ELR (cell line): ENCODE measurements at regions not wholly inside any gene's neighbourhood (a gene's known extent, or its start where the extent isn't known, plus 50 kb on each side); places are given as distances from the start of the nearest gene placed in this dataset.

Experiments
- DNase-seq: peaks from one replicate; pipeline ENCODE4 v3.0.0-alpha.2; 2015; ENCODE audit warnings: low read depth

GRCh38 chr12:98402671-98403070 lies 112.7 kb upstream of the TMPO start:
- DNase-seq = no peak

DNA sequence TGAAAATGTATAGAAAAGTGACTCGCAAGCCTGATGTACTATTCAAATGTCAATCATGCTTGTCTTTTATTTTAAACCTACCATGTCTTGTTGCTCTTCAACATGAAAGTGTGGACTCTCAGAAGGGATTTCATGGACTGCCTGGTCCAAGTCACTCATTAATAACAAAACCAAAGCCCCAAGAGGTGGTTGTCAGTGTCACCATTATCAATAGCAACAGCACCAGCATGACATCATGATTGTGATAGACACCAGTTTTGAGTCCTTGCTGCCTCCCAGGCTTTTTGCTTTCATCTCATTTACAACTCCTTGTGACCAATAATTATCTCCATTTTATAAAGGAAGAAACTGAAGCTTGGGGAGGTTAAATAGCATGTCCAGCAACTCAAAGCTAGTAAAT lies 112.0 kb upstream of the TMPO start:
- DNase-seq = no peak

- no peak for DNase-seq
These were observed 111.5 kb upstream of the TMPO start for GRCh38 chr12:98403936-98404335.

GRCh38 chr12:98405805-98406366 lies 109.5 kb upstream of the TMPO start:
- no peak for DNase-seq

DNA sequence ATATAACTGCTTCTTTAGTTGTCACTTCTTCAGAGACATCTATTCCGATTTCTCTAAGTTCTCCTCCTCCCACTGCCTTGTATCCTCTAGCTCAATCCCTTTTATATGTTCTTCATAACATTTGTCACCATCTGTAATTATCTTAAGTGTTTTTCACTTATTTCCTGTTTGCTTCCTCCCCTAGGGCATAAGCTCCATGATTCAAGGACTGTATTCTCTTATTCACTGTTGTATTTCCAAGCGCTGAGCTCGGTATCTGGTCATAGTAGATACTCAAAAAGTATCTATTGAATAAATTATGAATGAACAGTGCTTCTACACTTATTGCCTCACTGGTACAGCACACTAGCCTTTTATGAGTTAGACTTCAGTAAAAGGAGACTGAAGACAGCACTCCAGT lies 109.0 kb upstream of the TMPO start:
- no peak for DNase-seq

DNA sequence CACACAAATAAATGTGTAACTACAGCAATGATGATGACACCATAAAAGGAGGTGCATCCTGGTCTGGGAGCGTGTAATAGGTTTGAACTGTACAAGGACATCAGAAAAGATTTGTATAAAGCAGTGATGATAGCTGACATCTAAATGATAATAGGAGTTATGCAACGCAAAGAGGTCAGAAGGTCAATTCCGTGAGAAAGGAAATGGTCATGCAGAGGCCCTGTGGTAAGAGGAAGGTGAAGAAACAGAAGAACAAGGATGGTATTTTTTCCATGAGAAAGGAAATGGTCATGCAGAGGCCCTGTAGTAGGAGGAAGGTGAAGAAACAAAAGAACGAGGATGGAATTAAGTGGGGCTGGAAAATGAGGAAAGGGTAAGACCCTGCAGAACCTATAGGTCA lies 106.7 kb upstream of the TMPO start:
- DNase-seq = no peak

GRCh38 chr12:98409548-98409947 lies 105.8 kb upstream of the TMPO start:
- no peak for DNase-seq

GRCh38 chr12:98410356-98410755 lies 105.0 kb upstream of the TMPO start:
- DNase-seq = no peak

GRCh38 chr12:98416845-98417244 lies 98.5 kb upstream of the TMPO start:
- peak; percentile 52 for DNase-seq

GRCh38 chr12:98417266-98417665 lies 98.1 kb upstream of the TMPO start:
- no peak for DNase-seq

GRCh38 chr12:98418357-98419075 lies 96.9 kb upstream of the TMPO start:
- peak; percentile 78 for DNase-seq

DNA sequence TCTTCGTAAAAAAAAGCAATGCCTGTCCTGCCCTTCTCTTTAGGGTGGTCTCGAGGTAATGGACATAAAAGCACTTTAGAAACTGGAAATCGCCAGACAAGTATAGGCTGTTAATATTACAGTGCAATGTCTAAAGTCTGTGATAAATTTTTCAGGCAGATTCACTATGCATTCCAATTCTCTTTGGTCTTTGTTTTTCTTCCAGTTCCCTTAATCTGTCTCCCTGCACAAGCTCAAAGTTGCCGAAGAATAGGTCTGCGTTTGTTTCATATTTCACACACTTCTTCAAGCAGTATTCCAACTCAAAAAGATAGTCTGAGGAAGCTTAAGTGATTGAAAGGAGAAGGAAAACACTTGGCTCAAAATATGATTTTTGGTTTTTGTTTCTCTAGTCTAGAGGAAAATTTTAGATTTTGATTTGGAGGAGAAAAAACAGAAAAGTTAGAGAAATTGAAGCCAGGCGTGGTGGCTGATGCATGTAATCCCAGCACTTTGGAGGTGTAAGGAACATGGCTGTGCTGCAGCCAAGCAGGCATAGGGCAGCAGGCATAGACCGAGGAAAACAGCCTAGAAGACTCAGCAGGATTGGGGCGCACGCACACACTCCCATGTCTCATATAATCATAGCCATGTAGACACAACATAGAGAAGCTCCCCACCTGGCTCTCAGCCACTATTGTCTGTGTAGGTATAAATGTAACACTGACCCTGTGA lies 96.2 kb upstream of the TMPO start:
- no peak for DNase-seq

DNA sequence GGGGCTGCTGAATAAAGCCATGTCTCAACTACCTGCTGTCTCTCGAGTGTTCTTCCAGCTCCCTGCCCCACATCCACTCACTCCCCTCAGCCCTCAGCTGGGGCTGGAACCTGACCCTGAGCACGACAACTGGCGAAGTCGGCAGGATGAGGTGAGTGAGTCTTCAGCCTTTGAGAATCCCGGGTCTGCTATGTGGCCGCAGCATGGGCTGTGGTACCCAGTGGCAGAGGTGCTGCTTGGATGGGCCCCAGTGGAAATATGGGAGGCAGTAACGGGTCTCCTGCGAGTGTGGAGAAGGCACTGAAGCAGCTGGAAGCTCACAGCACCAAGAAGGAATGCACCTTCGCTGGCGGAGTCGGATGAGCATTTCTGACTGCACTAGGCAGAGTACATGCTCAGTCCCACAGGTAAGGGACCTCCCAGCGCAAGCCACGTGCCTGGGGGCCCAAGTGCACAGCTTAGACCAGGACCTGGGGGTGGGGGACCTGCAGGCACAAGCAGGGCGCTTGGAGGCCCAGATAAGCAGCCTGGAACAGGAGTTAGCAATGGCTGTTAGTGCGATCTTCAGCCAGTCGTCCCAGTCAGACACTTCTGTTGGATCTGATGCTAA lies 95.5 kb upstream of the TMPO start:
- DNase-seq = no peak

DNA sequence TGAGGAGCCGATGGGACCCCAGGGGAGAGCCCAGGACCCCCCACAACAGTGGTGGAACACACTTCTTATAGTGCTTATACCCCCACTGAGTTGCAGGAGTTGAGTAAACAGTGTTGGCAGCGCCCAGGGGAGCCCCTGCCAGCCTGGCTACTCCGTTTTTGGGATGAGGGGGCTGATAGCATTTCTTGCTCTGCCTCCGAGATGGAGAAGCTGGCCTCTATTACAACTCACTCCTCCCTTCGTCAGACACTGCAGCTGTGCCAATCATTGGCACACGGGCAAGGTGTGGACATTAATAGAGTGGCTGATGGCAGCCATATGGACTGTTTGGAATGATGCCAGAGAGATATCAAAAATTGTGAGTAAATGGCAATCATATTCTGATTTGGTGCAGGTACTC lies 94.9 kb upstream of the TMPO start:
- DNase-seq = no peak

- DNase-seq = no peak
These were observed 94.1 kb upstream of the TMPO start for GRCh38 chr12:98421316-98421715.

DNA sequence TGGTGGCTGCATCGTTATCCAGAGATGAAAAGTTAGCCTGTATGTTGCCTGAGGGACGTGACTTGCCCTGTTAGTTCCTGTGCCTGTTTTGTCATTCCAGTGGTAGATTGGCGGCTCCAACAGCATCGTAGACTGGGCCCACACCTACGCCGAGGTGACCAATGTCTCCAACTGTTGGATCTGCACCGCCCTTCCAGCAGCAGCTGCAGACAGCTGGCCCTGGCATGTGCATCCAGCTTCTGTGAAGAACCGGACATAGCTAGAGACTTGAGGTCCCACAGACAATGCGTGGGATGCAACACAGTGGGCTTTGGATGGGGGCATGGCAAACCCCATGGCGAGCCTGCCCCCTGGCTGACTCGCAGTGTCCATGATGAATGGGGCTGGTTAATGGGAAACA lies 93.0 kb upstream of the TMPO start:
- no peak for DNase-seq

- DNase-seq = peak; percentile 27
These were observed 92.6 kb upstream of the TMPO start for GRCh38 chr12:98422812-98423211.

- DNase-seq = no peak
These were observed 91.4 kb upstream of the TMPO start for GRCh38 chr12:98423963-98424362.

DNA sequence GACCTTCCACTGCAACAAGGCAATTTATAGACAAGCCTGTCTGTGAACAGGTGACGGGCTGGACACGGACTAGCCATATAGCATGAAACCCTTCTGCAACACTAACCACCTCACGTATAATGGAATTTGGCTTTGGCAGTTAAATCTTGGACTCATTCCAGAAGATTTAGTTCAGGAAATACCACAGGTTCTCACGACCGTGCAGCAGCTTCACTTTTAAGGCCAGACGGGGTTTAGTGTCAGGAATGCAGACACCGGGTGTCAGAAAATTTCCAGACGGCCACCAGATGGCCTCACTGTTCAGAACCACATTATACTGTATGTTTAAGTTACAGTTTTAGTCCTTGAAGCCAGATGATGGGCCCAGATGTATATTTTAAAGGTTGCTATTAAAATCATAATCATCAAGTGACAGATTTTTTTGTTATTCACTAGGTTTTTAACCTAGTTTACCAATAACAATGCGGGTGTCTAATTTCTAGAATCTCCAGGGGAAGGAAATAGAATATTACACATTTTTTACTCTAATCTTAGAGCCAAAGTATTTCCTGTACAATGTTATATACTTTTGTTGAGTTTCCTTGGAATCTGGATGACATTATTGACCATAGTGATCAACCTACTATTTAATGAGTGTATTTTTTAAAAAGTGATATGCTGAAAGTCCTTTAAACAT lies 90.5 kb upstream of the TMPO start:
- peak; percentile 70 for DNase-seq

DNA sequence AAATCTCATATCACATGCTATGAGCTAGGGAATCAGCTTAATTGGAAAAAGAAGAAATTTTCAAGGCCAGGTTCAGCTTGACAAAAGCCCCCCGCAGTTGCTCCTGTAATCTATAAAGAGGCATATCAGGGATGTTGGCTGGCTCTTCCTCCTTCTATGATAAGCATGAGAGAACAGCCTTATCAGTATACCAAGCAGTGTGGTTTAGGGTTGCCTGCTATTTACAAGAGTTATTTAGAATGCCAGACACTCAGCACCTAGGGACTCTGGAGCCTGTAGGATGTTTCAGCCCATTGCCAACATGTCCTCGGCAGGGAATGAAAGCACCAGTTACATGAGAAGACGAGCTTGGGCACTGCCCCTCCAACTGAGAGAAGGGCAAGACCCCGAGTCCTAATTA lies 89.5 kb upstream of the TMPO start:
- no peak for DNase-seq

DNA sequence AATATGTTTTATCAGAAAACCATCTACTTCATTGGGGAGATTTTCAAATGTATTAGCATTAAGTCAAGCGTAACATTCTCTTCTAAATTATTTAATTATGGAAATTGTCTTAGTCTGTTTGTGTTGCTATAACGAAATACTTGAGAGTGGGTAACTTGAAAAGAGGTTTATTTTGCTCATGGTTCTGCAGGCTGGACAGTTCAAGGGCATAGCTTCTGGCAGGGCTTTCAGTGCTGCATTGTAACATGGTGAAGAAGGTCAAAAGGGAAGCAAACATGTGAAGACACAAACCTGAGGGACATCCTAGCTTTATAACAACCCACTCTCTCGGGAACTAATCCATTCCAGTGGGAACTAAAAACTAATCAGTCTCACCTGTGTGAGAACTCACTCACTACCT lies 84.3 kb upstream of the TMPO start:
- no peak for DNase-seq

DNA sequence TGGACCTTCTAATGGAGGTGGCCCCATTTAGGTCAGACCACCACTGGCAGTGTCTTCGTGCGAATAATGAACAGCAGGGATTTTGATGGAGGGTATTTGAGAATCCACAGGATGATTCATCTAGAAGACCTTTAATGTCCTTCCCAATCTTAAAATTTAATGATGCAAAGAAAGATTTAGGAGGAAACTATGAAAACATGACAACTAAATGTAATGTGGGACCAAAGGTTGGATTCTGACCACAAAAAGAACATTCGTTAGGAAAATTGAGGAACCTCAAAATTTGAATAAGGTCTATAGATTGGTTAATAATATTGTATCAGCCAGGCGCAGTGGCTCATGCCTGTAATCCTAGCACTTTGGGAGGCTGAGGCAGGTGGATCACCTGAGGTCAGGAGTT lies 78.2 kb upstream of the TMPO start:
- DNase-seq = no peak
